HG03196 (cell line): ENCODE measurements at regions not wholly inside any gene's neighbourhood (a gene's known extent, or its start where the extent isn't known, plus 50 kb on each side); places are given as distances from the start of the nearest gene placed in this dataset.

Experiments
- ATAC-seq: cut with Tn5 transposase; IDR thresholded peaks from one replicate; pipeline ENCODE4 v1.9.1; 2021; ENCODE audit not compliant: unreplicated experiment

GRCh38 chr5:29380029-29380428, 1813.5 kb upstream of the CDH6 start:
- no peak for ATAC-seq

DNA sequence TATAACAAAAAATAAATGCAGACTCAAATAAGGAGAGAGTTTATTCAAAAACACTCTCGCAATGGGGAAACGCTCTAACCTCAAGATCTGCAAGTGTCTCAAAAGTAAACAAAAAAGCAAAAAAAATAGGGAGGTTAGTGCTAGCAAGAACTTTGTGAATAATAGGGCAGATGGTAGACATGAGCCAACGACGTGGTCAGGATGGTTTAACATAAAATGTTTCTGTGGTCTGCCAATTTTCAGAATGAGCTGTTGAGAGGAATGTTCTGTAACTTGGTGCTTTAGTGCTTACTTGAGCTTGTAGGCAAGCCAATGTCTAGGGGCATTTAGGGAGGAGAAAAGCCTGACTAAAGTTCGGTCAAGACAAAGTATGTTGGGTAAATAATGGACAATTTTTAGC, 1813.9 kb upstream of the CDH6 start:
- ATAC-seq, result no peak

- no peak for ATAC-seq
Observed at GRCh38 chr5:29378104-29378503, 1815.4 kb upstream of the CDH6 start.

DNA sequence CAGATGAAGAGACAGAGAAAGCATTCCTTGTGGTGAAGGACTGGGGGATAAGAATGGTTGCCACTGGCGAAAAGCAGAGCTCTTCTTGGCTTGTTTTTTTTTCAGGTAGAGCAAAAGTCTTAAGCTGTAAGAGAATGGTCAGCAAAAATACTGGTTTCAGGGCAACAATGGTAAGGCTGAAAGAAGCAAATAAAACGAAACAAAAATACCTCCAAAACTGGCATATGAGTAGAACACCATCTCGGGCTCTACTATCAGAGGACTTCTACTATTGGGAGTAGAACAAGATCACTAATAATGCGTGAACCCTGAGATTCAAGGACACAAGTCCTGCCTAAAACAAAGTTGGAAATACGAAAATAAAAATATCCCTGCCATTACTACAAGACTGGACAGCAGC, 1823.2 kb upstream of the CDH6 start:
- no peak for ATAC-seq

- no peak for ATAC-seq
Observed at GRCh38 chr5:29367176-29367833, 1826.2 kb upstream of the CDH6 start.

GRCh38 chr5:29351170-29351569, 1842.3 kb upstream of the CDH6 start:
- ATAC-seq, result no peak

DNA sequence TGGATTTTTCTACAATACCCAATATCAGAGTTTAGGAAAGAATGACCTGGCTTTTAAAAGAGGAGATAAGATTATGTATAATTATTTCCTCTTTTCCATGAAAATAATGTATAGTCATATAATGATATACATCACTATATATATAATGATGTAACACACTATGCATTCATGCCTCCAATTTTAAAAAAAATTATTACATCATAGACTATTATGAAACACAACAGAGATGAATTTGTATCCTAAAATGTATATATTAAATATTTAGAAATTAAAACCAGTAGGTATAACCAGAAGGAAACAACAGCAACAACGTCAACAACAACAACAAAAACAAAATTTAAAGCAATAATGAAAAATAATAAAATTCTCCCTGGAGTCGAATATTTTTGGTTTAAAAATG, 1856.5 kb upstream of the CDH6 start:
- no peak for ATAC-seq

DNA sequence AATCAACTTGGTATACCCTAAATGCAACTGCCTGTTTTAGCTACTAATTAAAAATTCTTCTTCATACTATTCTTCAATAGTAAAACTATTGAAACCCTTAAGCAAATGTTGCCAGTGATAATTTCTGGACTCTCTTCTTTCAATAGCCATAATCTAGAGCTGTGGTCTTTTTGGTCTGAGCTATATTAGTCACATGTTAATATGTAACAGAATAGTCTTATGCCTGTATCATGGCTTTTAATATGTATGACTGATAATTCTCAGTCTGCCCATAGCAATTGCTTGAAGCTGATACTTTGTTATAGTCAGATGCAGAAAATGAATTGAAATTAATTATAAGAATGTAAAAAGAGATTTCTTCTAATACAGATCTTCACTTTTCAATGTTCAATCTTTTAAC, 1871.9 kb upstream of the CDH6 start:
- ATAC-seq, result no peak

GRCh38 chr5:29309359-29309758, 1884.1 kb upstream of the CDH6 start:
- ATAC-seq, result no peak

DNA sequence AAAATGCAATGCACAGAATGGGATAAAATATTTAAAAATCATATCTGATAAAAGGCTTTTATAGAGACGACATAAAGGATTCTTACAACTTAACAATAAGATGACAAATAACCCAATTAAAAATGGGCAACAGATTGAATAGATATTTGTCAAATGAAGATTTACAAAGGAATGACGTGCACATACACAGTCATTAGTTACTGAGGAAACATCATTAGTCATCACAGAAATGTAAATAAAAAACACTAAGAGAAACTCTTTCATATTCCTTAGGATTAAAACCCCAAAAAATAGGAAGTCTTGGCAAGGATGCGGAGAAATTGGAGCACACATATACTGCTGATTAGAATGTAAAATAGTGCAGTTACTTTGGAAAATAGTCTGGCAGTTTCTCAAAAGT, 1886.0 kb upstream of the CDH6 start:
- ATAC-seq, result no peak

DNA sequence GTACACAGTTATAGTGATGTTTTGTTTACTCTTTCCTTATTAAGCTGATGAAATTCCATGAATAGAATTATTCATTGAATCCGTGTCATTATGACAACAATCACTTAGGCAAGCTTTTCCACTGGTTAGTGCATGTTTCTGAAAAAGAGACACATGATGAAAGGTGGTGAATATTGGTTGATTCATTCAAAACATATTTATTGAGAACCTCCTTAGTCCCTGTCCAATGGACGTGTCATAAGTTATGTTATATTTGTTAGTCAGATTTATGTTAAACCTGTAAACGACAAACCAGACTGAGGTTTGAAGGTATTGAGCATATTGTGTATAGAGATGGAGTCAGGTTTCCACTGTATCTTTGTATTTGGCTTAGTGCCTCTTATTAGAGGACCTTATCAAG, 1888.9 kb upstream of the CDH6 start:
- no peak for ATAC-seq

DNA sequence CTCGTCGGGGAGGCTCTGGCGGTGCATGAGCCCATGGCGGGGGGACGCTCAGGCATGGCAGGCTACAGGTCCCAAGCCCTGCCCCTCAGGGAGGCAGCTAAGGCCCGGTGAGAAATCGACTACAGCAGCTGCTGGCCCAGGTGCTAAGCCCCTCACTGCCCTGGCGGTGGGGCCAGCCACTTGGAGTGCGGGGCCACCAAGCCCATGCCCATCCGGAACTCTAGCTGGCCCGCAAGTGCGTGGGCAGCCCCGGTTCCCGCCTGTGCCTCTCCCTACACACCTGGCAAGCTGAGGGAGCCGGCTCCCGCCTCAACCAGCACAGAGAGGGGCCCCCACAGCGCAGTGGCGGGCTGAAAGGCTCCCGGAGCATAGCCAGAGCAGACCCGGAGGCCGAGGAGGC, 1896.9 kb upstream of the CDH6 start:
- no peak for ATAC-seq

DNA sequence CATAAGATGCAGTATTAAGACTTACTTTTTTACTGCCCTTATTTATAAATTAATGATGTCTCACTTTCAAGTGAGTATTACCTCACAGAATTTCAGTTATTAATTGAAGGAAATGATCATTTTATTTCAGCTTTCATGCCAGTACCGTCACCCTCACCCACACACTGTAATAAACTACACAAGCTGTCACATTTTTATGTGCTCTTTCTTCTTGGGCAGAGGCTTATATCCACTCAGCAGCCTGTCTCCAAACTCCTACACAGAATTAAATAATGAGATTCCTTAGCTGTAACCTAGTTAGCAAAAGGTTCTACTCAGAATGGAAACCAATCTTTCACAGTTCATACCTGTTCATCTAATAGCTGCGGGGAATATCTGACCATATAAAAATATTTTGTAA, 1915.8 kb upstream of the CDH6 start:
- no peak for ATAC-seq

GRCh38 chr5:29276371-29276770, 1917.1 kb upstream of the CDH6 start:
- no peak for ATAC-seq

DNA sequence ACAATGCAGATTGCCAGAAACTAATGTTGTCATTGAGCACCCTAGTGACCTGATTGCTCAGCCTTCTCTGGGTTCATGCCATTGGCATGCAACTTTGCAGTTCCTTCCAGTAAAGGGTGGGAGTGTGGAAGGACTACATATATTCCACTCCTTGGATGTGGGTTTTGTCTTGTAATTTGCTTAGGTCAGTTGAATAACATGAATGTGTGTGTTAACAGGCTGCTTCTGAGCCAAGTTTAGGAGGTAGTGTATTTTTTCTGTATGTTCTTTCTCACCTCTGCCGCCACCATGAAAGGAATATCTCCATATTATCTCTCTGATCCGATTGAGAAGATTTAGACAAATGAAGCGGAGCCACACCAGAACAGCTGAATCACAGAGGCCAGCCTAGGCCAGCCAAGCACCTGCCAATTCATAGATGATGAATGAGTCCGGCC, 1929.6 kb upstream of the CDH6 start:
- ATAC-seq, result no peak

DNA sequence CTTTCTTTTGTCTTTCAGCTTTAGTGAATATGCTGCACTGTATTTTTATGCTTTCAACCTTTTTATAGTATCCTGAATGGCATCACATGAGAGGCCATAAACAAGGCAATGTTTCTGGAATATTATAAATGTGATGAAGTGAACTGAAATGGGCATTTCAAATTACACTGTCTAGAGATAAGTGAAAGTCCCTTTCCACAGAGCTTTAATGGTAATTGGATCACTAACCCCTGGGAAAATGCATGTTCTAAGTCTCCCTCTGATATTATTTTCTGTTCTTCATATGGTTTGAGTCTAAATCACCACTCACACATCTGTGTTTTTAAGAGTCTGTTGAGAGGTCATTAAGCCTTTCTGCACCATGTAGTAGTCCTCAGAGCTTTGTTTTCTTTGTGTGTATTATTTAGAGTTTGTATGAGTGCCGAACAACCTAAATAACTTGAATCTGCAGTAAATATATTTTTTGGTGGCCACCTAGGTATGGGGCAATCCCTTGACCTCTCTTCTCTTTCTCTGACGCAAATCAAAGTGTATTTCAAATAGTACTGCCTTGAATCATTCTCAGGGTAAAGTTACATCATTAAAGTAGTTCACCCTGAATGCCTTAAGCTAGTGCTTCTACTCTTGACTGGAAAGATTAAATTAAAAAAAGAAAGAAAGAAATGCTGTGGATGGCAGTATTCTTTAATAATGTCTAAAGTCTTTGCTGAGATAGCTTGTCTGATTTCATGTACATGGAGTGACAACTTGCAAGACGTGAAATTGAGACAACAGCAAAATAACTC, 1931.0 kb upstream of the CDH6 start:
- no peak for ATAC-seq

DNA sequence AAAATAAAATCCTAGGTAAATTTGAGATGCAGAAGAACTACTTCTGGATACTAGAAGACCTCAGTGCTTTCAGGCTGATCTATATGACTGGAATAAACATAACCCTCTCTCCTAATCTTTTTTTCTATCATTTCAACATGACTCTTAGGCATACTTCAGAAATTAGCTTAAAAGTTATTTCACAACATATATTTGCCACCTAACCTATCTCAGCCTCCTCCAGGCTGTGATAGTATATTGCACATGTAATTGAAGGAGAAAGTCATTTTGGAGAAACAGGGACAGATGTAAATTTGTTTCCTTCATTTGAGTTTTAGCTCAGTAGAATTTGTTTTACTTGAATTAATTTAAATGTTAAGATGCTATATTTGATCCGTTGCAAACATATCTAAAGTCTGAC, 1932.3 kb upstream of the CDH6 start:
- no peak for ATAC-seq

DNA sequence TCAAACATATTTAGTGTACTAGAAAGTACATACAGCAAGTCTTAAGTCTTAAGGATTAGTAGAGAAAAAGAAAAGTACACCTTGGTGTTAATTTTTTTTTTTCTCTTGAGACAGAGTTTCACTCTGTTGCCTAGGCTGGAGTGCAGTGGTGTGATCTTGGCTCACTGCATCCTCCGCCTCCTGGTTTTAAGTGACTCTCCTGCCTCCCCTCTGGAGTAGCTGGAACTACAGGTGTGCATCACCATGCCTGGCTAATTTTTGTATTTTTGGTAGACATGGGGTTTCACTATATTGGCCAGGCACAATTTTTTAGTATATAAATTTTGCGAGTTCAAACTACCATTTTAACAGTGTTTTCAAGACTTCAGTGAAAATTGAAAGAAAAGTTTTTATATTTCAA, 1941.1 kb upstream of the CDH6 start:
- no peak for ATAC-seq

DNA sequence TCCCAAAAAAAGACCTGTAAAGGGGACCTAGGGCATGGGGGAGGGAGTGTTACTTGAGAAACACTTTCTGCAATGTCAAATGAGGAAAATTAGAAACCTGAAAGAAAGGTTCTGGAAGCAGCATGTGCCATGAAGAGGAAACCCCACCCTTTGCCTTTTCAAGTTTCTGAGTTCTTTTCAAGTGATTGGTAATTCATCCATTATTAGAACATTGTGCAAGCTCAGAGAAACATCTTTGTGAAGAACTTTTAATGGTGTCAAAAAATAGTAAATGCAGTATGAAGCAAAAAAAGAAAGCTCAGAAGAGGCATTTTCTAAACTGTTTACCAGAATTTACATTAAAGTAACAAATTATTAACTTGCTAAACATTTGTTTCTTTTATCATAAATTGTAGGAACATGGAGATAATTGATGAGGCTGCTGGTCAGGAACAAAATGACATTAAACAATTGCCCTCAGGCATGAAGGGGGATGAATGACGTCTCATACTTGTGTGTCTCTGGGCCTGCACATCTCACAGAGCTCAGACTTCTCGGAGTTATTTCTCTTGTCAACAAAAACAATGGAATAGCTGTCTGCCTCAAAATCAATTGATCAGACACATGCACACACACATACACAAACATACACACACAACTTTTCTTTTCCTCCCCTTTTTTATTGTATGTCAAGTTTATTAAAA, 1946.0 kb upstream of the CDH6 start:
- no peak for ATAC-seq

- ATAC-seq, result no peak
Observed at GRCh38 chr5:29240379-29240778, 1953.1 kb upstream of the CDH6 start.

DNA sequence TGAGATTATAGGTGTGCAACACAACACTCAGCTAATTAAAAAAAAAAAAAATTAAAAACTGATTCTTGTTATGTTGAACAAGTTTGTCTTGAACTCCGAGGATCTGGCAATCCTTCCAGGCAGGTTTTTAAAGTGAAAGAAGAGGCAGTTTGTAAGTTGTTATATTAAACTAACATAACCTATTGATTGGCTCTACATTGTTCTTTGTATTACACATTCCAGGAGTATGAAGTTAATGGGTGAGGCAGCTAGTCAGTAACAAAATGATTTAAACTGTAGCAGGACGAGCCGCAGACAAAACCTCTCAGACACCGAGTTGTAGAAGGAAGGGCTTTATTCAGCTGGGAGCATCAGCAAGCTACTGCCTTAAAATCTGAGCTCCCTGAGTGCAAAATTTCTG, 1953.9 kb upstream of the CDH6 start:
- ATAC-seq, result no peak

- ATAC-seq, result no peak
Observed at GRCh38 chr5:29238115-29238514, 1955.4 kb upstream of the CDH6 start.
